GM12892 (cell line): ENCODE measurements at regions not wholly inside any gene's neighbourhood (a gene's known extent, or its start where the extent isn't known, plus 50 kb on each side); places are given as distances from the start of the nearest gene placed in this dataset.

Source experiments
- DNase-seq: peaks from one replicate; pipeline ENCODE4 v3.0.0; 2011; ENCODE audit not compliant: insufficient read length
- FAIRE-seq: peaks from 2 replicates; lab custom pipeline; 2011; peaks lifted over from hg19 to GRCh38; lab: Jason Lieb, UNC
- POLR2A ChIP-seq: IDR thresholded peaks from 2 replicates; pipeline ENCODE4 v1.6.1; 2011; ENCODE audit warnings: low read depth, low read length, control low read depth
- POLR2AphosphoS5 ChIP-seq: IDR thresholded peaks from 2 replicates; pipeline ENCODE4 v1.6.1; 2011; ENCODE audit warnings: low read depth, low read length, control low read depth
- TAF1 ChIP-seq: IDR thresholded peaks from 2 replicates; pipeline ENCODE4 v1.6.1; 2011; ENCODE audit warnings: low read depth, mild to moderate bottlenecking, control low read depth, low read length, borderline replicate concordance

DNA sequence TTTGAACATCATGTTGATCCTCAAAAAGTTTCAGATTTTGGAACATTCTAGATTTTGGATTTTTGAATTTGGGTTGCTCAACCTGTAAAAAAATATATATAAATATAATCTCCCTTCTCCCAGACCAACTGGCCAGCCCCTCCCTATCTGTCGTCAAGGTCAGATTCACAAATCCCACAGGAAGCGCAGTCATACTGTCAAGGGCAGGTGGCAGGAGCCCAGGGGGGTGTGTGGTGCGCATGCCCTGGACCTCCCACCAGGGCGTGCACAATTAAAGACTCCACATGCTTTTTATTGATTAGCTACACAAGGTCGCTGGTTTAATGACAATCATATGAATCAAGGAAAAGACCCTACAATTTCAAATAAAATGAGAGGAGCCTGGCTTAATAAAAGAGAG, 77.0 kb upstream of the EEPD1 start:
- FAIRE-seq (no peak), DNase-seq (no peak)
- TF ChIP-seq POLR2A = no peak
- TF ChIP-seq POLR2AphosphoS5 = no peak
- no peak for TF ChIP-seq TAF1

DNA sequence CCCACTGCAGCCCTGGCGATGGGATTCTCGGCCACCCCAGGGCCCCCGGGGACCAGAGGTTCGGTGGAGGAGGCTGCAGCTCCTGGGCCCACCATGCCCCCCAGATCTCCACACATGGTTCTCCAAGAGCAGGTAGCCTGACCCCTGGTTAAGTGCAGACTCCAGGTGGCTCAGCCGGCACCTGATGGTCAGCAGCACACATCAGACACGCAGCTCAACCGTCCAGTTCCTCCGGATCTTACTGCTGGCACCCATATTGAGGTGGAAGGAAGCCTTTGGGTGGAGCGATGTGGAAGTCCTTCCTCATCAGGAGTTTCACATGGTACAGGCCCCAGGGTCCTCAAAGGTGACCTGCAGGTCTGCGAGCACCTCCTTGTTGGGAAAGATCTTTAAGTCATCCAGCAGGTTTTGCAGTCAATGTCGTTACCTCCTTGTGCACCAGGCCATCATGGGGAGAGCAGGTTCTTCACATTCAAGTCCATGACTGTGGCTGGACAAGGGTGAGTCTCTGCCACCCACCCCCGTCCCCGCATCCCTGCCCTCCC, 74.2 kb upstream of the EEPD1 start:
- DNase-seq (no peak), FAIRE-seq (no peak)
- TF ChIP-seq TAF1 = no peak
- TF ChIP-seq POLR2A = no peak
- TF ChIP-seq POLR2AphosphoS5 = no peak

DNA sequence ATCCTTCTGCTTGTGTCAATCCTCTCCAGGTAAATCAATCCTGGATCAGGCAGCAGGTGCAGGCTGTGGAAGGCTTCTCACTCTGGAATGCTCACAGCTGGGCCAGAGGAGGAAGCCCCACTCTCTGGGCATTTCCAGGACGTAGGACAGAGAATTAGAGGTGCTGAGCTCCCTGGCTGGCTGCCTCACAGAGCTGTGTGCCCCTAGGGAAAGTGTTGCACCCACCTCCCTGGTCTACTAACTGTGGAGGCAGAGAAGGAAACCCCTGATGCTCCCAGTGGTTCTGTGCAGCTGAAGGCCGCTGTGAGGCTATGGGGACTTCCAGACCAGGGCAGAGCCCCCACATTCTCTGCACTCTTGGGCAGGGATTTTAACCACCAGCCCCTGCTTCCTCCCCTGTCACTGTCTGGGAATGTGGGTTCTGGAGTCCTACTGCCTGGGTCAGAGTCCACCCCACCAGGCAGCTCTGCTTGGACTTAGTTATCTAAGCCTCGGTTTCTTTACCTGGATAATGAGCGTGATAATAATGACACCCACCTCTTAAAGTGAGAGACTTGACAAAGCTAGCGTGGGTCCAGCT, 73.5 kb upstream of the EEPD1 start:
- no peak for FAIRE-seq
- TF ChIP-seq POLR2AphosphoS5 (no peak), TAF1 (no peak), POLR2A (no peak)

DNA sequence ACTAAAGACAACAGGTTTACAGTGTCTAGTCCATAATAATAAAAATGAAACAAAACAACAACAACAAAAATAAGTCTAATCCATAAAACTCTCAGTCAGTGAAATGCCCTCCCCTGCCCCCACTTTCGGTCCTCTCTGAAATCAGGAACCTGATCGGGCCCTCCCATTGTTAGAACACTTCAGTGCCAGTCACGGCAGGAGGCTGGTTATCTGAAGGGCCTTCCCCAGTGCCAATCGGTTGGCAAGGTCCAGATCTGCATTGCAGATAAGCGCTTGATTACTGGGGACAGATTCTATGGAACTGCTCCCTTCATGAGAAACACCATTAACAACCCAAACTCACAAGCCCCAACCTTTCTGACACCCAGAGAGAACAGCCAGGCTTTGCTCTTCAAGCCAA, 72.2 kb upstream of the EEPD1 start:
- no peak for TF ChIP-seq POLR2AphosphoS5
- DNase-seq (no peak), FAIRE-seq (no peak)

More for the DNA sequence above, 73.5 kb upstream of the EEPD1 start:
- no peak for DNase-seq

DNA sequence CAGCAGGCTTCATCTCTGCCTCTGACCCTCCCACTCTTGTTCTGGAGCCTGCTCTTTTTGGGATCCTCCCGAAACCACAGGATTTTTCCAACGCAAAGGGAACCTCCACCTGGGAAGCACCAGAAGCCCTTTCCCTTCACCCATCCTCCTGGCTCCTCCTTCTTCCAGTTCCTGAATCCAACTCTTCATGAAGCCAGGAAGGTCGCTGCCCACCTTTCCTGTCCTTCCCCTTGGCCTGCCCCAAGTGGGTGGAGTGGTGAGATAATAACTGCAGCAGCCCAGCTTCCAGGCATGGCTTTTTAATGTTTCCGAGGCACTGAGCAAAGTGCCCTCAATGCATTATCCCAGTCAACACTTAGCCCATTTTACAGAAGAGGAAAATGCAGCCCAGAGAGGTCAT, 70.8 kb upstream of the EEPD1 start:
- DNase-seq (no peak), FAIRE-seq (no peak)
- no peak for TF ChIP-seq POLR2A
- no peak for TF ChIP-seq TAF1
- no peak for TF ChIP-seq POLR2AphosphoS5

DNA sequence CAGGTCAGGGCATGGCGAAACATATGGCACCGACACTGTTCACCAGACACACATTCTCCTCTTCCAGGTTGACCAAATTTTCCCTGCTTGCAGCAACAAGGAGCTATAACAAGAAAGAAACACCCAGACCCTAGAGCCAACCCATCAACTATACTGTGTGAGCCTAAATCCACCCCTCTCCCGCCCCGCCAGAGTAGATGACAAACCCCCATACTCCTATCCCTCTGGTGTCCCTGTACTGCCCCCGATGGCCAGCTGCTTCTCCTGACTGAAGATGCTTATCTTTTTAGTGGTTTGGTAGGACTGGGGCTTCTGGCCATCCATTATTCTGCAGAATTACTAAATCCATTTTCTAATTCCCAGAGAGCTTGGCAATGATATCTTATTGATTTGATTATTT, 70.1 kb upstream of the EEPD1 start:
- DNase-seq (no peak), FAIRE-seq (no peak)
- no peak for TF ChIP-seq POLR2A
- TF ChIP-seq POLR2AphosphoS5 = no peak
- TF ChIP-seq TAF1 = no peak

DNA sequence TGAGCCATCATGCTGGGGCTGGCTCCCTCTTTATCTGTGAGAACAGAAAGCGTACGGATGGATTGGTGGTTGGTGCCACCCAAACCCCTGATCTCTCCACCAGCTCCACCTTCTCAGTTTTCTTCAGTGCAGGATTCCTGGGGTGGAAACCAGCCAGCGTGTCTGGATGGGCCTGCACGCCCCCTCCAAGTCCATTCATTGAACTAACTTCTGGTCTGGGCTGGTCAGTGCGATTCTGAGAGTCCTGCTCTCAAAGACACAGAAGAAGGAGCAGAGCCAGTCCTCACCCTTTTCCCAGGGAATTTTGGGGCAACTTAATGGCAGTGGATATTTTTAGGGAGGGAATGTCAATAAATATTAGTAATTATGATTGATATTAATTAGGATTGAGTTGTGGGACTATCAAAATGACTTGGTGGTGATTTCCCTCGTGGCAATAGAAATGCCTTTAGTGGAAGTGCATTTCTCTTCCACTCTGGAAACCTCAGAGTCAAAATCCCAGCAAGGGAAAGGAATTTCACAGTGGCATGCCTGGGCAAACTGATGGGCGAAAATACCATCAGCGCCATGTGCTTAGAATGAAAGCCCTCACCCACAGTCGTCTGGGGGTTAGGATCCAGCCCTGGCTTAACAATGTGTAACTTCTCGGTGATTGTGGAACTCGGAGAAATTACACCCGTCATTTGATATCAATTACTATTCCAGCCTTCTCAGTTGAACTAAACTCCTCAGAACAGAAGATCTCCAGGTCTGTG, 69.3 kb upstream of the EEPD1 start:
- no peak for FAIRE-seq
- DNase-seq = no peak
- TF ChIP-seq TAF1 (no peak), POLR2A (no peak), POLR2AphosphoS5 (no peak)

DNA sequence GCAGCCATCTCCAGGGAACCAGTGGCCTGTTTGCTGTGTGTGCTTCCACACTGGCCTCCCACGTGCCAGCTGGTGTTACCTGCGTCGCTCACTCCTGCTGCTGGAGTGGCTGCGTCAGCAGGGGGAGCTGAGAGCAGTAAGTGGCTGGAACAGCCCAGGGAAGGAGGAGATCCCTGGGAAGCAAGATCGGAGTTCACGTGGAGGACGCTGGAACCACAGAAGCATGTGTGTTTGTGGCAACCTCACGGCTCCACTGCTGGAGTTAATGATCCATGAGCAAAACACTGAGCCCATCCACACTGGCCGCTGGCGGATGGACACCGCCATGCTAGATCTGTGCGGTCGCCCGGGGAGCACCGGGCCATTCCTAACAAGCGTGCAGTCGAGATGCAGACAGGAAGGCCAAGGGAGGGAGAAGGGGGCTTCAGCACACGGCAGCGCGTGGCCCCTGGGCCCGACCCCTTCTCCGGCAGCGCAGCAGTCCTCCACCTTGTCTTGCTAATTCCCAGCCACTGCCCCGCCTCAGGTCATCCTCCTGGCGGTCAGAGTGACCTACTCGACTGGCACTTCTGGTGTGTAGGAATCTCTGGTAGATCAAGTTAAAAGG, 68.5 kb upstream of the EEPD1 start:
- TF ChIP-seq POLR2A (no peak), TAF1 (no peak), POLR2AphosphoS5 (no peak)
- FAIRE-seq (no peak), DNase-seq (no peak)

DNA sequence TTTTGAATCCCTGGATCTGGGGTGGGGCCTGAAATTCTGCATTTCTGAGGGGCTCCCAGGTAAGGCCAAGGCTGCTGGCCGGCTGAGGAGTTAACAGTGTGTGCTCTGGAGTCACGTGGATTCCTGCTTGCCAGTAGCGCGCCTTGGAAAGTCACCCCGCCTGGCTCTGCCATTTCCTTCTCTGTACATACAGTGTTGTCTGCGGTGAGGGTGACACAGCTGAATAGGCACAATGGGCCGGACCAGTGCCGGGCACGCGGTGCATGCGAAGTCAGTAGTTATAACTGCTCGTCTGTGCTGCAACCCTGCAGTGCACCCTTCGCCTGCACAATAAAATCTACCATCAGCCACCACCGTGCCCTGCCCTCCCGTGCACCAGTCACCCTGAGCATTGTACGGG, 68.0 kb upstream of the EEPD1 start:
- TF ChIP-seq POLR2A (no peak), TAF1 (no peak)
- no peak for DNase-seq
- no peak for FAIRE-seq

DNA sequence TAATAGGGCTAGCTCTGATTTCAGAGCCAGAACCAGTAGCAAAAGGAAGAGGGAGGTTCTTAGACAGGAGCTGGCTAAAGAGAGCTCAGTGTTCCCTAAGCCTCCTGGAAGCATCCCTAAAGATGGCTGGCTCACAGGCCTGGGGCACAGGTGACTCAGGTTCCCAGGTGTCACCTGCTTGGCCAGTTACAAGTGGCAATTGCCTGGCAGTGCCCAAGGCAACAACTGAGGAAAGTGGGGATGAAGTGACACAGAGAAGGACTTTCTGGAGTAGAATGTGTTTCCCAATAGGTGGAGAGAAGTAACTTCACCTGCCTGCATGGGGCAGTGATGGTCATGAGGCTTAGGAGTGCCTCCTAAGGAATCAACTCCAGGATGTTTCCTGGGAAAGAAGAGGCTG, 66.5 kb upstream of the EEPD1 start:
- TF ChIP-seq POLR2AphosphoS5 (no peak), TAF1 (no peak), POLR2A (no peak)
- FAIRE-seq (no peak), DNase-seq (no peak)

DNA sequence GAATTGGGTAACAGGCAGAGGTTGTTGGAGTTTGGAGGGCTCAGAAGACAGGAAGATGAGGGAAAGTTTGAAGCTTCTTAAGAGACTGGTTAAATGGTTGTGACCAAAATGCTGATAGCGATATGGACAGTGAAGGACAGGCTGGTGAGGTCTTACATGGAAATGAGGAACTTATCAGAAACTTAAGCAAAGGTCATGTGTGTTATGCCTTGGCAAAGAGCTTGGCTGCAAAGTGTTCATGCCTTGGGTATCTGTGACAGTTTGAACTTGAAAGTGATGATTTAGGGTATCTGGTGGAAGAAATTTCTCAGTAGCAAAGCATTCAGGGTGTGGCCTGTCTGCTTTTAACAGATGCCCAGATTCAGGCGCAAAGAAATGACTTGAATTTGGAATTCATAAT, 64.5 kb upstream of the EEPD1 start:
- TF ChIP-seq POLR2A = no peak
- no peak for TF ChIP-seq POLR2AphosphoS5
- no peak for TF ChIP-seq TAF1
- FAIRE-seq (no peak), DNase-seq (no peak)

DNA sequence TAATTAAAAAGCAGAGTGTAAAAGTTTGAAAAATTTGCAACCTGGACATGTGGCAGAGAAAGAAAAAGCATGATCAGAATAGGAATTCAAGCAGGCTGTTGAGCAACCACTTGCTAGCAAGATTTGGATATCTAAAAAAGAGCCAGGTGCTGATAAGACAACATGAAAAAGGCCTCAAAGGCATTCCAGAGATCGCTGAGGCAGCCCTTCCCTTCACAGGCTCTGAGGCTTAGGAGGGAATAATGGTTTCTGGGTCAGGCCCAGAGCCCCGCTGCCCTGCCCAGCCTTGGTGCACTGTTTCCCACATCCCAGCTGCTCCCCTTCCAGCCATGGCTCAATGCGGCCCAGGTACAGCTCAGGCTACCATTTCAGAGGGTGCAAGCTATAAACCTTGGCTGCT, 64.1 kb upstream of the EEPD1 start:
- TF ChIP-seq TAF1 = no peak
- TF ChIP-seq POLR2A = no peak
- no peak for TF ChIP-seq POLR2AphosphoS5
- no peak for FAIRE-seq

More for the DNA sequence above, 64.1 kb upstream of the EEPD1 start:
- no peak for DNase-seq
